NCI-H2171 (cell line): ENCODE measurements at regions not wholly inside any gene's neighbourhood (a gene's known extent, or its start where the extent isn't known, plus 50 kb on each side); places are given as distances from the start of the nearest gene placed in this dataset.
A peak's percentile ranks its signal among the peaks of the same experiment; 100 is the strongest.

Source experiments
- DNase-seq: peaks from one replicate; lab custom pipeline; 2025; lab: John Stamatoyannopoulos, UW

DNA sequence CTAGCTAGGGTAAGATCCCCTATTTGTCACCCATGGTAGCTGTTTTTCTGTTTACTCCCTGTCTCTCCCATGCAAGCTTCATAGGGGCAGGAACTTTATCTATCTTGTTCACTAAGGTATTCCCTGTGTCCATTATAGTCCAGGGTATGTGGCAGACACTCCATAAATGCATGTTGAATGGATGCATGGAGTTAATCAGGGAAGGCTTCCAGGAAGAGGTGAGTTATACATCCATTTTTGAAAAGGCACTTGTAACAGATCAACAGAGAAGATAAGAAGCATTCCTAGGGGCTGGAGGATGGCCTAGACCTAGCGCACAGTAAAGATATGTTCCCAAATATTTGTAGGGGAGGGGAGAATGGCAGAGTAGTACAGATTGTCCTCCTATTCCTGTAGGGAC is 130.3 kb downstream of the BUD13 start:
- no peak for DNase-seq

DNA sequence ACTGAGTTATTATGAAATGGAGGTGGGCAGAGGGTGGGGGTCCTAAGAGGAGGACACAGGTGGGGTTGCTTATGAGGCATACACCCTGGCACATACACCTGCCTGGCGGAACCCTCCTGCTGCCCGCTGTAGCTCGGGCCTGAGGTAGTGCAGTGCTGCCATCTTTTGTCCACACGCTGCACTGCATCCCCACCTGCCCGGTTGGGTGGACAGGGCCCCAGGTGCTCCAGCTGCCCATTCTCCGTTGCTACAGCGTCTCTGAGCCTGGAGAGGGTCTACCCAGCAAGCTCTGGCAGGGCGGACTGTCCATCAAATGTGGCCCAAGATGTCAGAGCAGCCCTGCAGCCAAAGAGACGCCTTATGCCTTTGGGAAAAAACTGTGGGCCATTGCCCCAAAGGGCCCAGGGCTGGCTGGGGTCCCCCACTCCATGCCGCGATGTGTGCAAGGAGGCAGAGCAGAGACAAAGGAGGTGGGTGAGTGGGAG is 131.2 kb downstream of the BUD13 start:
- peak; percentile 34 for DNase-seq

- DNase-seq: peak; percentile 11
These were observed 132.0 kb downstream of the BUD13 start for GRCh38 chr11:116640641-116641402.

DNA sequence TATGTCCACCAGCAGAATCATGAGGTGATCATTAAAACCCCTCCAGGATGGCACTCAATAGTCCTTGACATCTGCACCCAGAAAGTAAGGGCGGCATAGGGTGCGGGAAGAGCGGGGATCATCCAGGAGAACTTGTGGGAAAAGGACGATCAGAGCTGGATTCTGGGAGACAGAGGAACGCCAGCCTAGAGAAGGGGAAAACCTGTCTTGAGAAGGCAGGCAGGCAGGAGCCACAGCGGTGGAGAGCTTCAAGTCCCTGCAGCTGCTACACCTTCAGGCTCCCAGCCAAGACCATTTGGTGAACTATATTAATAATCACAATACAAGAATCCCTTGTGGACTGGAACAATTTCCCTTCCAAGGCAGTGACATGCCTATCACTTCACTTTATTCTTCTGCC is 134.3 kb downstream of the BUD13 start:
- peak; percentile 7 for DNase-seq

DNA sequence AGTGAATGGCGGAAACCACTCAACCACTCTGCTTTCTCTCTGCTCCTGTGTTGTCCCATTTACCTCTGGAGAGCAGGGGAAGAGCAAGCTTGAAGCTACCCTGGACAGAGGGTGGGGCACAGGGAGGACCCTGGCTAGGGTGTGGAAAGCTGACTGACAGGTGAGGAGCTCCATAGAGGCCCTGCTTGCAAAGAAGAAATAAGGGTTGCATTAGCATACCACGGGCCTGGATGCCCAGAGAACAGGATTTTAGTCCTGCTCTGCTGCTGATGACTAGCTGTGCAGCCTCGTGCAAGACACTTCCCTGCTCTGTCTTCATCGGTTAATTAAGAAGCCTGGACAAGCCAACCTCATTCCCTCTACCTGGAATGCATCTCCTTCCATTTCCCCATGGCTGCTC is 135.0 kb downstream of the BUD13 start:
- DNase-seq: no peak

- DNase-seq: no peak
These were observed 136.4 kb downstream of the BUD13 start for GRCh38 chr11:116636341-116636929.

GRCh38 chr11:116631201-116631600 is 141.6 kb downstream of the BUD13 start:
- DNase-seq: no peak

DNA sequence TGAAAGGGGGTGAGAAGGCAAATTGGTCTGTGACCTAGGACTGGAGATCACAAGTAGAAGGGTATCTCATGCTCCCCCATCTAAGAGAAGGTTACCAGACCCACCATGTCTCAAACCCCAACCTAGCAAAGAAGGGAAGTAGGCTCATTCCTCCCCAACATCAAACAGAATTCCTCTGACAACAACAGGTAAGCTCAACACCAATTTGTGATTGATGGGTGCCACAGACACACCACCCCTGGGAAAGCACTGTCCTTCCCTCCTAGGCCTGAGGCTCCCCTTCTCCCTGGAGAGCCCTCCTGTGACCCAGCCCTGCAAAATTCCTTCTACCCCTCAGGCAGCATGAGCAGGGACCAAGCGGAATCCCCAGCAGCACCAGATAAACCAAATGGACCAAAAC is 154.3 kb downstream of the BUD13 start:
- DNase-seq: no peak

- no peak for DNase-seq
These were observed 157.4 kb downstream of the BUD13 start for GRCh38 chr11:116615211-116615865.

DNA sequence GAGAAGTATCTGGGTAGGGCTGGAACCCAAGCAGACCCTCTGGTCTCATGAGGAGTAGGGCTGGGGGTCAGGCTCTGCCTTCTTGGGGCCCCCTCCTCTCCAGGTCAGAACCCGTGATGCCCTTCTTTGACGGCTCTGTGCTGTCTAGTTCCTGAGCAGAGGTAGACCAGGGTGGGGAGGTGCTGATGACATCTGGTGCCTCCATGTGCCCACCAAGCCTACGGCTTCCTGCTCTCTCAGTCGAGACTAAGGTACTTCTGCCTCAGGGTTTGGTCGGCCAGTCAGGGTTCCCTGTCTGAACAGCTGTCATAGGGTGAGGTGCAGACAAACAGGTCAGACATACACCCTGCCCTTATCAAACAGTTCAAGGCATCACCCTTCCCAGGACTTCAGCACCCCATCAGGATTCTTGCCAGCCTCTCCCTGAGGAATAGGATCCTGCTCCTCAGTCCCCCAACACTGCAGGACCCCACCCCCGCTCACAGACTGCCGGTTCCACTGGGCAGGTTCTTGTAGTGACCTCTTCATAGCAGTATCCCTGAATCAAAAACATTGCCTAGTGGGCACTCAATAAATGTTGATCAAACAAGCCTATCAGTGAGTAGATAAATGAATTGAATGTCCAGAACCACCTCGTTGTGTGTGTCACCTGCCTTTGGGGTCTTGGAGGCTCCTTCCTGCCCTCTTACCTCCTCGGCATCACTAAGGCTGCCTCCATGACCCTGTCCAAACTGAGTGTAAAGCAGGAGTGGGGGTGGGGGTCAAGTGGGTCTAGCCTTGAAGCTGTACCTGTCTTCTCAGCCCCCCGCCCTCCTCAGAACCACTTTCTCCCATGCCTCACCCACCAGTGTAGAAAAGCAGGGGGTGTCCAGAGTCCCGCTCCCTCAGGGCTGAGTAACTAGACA is 158.2 kb downstream of the BUD13 start:
- no peak for DNase-seq

GRCh38 chr11:116613206-116613875 is 159.4 kb downstream of the BUD13 start:
- DNase-seq: peak; percentile 41

- no peak for DNase-seq
These were observed 160.7 kb downstream of the BUD13 start for GRCh38 chr11:116611998-116612620.

DNA sequence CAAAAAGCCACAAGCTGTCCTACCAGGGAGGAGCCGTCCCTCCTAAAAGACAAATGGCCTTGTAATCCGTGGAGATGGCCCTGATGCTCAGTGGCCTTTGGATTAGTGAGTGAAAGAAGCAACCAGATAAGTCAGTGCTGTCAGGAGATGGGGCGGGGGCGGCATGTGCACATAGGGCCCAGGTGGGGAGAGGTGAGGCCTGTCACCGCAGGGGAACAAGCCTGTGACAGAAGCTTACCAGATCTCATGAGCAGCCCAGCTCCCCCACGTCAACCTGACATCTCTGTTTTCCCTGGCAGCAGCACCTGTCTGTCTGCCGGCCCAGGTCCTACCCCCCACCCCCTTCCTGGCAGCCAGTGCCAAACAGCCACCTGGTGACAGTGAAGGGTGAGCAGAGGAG is 162.6 kb downstream of the BUD13 start:
- DNase-seq: peak; percentile 60

GRCh38 chr11:116607027-116607426 is 165.8 kb downstream of the BUD13 start:
- DNase-seq: no peak

- DNase-seq: no peak
These were observed 167.0 kb downstream of the BUD13 start for GRCh38 chr11:116605543-116606459.

- no peak for DNase-seq
These were observed 169.0 kb downstream of the BUD13 start for GRCh38 chr11:116603728-116604323.

DNA sequence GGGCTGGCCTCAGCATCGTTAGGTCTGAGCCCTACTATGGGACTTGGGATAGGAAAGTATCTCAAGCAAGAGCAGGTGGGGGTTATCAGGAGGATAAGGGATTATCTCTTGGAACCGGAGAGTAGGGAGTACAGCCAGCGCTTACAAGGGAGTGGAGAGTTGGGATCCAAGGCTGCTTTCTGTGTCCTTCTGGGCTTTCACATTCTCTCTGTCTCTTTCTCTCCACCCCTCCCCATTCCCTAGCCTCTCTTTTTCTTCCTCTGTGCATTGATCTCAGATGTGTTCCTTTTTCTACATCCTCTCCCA is 170.2 kb downstream of the BUD13 start:
- no peak for DNase-seq

- DNase-seq: no peak
These were observed 170.8 kb downstream of the BUD13 start for GRCh38 chr11:116601814-116602636.

DNA sequence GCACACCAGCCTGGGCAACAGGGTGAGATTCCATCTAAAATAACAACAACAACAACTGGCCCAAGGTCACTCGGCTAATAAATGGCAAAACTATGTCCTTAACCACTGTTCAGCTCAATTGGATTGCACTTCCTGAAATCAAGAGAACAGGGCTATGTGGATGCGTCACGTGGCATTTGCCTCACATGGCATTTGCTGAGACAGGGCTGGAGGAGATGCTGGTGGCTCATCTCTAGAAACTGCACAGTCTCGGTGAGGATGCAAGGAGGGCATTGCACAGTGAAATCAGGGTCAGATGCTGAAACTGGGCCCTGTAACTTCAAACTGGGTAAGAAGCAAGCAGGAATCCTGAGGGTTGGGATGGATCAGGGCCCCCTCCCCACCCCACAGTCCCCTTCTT is 171.9 kb downstream of the BUD13 start:
- DNase-seq: no peak
